ENCODE measurements at regions not wholly inside any gene's neighbourhood (a gene's known extent, or its start where the extent isn't known, plus 50 kb on each side); places are given as distances from the start of the nearest gene placed in this dataset.

- Histone ChIP-seq H3K9me3 (ENCODE audit: insufficient read depth, low read length, severe bottlenecking) (peaks cover 5% of the 10 kb centered on the region), H2AFZ (ENCODE audit: low read depth, low read length) (no peak overlapping the region), H3K36me3 (ENCODE audit: insufficient read depth, low read length) (no peaks in the 10 kb centered on the region), H4K20me1 (ENCODE audit: insufficient read depth, low read length) (no peaks in the 10 kb centered on the region), H3K9ac (ENCODE audit: low read depth, low read length) (no peak overlapping the region), H3K27me3 (ENCODE audit: insufficient read depth, low read length, poor library complexity) (no peaks in the 10 kb centered on the region), H3K4me2 (ENCODE audit: insufficient read depth, low read length) (no peak overlapping the region), H3K27ac (ENCODE audit: low read length) (no peak overlapping the region), H3K4me1 (ENCODE audit: insufficient read depth, low read length) (no peaks in the 10 kb centered on the region), H3K4me3 (ENCODE audit: low read depth in 1 of 2, low read length in 2 of 2) (no peak overlapping the region), H3K79me2 (ENCODE audit: insufficient read depth, low read length) (no peaks in the 10 kb centered on the region)
- no peak for TF ChIP-seq CTCF (IDR thresholded peaks at IDR 0.05; ENCODE audit: borderline replicate concordance, extremely low read depth, low read length, poor library complexity, severe bottlenecking)
- TF ChIP-seq EZH2 (IDR thresholded peaks at IDR 0.05; ENCODE audit: borderline replicate concordance, low read depth, low read length, severe bottlenecking) = no peak
- no peak for DNase-seq
- ATAC-seq (ENCODE audit: insufficient read depth, low read depth) = no peak
Measured at GRCh38 chr4:1478766-1479355, 72.6 kb upstream of the NKX1-1 start.

- no peaks in the 10 kb centered on the region for H4K20me1 ChIP-seq (ENCODE audit: insufficient read depth, low read length)
- H2AFZ ChIP-seq (ENCODE audit: low read depth, low read length) = no peak overlapping the region
- no peaks in the 10 kb centered on the region for H3K36me3 ChIP-seq (ENCODE audit: insufficient read depth, low read length)
- ATAC-seq (ENCODE audit: insufficient read depth, low read depth) (no peak), DNase-seq (no peak)
- no peak overlapping the region for H3K9ac ChIP-seq (ENCODE audit: low read depth, low read length)
- H3K27ac ChIP-seq (ENCODE audit: low read length) = no peak overlapping the region
- H3K27me3 ChIP-seq (ENCODE audit: insufficient read depth, low read length, poor library complexity) = no peaks in the 10 kb centered on the region
- no peak overlapping the region for H3K4me3 ChIP-seq (ENCODE audit: low read depth in 1 of 2, low read length in 2 of 2)
- no peaks in the 10 kb centered on the region for H3K4me1 ChIP-seq (ENCODE audit: insufficient read depth, low read length)
- no peaks in the 10 kb centered on the region for H3K79me2 ChIP-seq (ENCODE audit: insufficient read depth, low read length)
- TF ChIP-seq EZH2 (IDR thresholded peaks at IDR 0.05; ENCODE audit: borderline replicate concordance, low read depth, low read length, severe bottlenecking) = no peak
- no peak for TF ChIP-seq CTCF (IDR thresholded peaks at IDR 0.05; ENCODE audit: borderline replicate concordance, extremely low read depth, low read length, poor library complexity, severe bottlenecking)
- H3K9me3 ChIP-seq (ENCODE audit: insufficient read depth, low read length, severe bottlenecking) = peaks cover 5% of the 10 kb centered on the region
- no peak overlapping the region for H3K4me2 ChIP-seq (ENCODE audit: insufficient read depth, low read length)
Measured at GRCh38 chr4:1477045-1477840, 71.0 kb upstream of the NKX1-1 start.

- ATAC-seq (ENCODE audit: insufficient read depth, low read depth) = no peak
- no peak for TF ChIP-seq EZH2 (IDR thresholded peaks at IDR 0.05; ENCODE audit: borderline replicate concordance, low read depth, low read length, severe bottlenecking)
- TF ChIP-seq CTCF (IDR thresholded peaks at IDR 0.05; ENCODE audit: borderline replicate concordance, extremely low read depth, low read length, poor library complexity, severe bottlenecking) = no peak
- no peak overlapping the region for H2AFZ ChIP-seq (ENCODE audit: low read depth, low read length)
Measured at GRCh38 chr4:1476140-1476513, 69.9 kb upstream of the NKX1-1 start.

More at GRCh38 chr4:1476140-1476513, 69.9 kb upstream of the NKX1-1 start:
- Histone ChIP-seq H4K20me1 (ENCODE audit: insufficient read depth, low read length) (no peaks in the 10 kb centered on the region), H3K9me3 (ENCODE audit: insufficient read depth, low read length, severe bottlenecking) (peaks cover 5% of the 10 kb centered on the region), H3K27me3 (ENCODE audit: insufficient read depth, low read length, poor library complexity) (no peaks in the 10 kb centered on the region), H3K36me3 (ENCODE audit: insufficient read depth, low read length) (no peaks in the 10 kb centered on the region), H3K9ac (ENCODE audit: low read depth, low read length) (no peak overlapping the region), H3K79me2 (ENCODE audit: insufficient read depth, low read length) (no peaks in the 10 kb centered on the region), H3K4me2 (ENCODE audit: insufficient read depth, low read length) (no peak overlapping the region), H3K4me1 (ENCODE audit: insufficient read depth, low read length) (no peaks in the 10 kb centered on the region), H3K27ac (ENCODE audit: low read length) (no peak overlapping the region), H3K4me3 (ENCODE audit: low read depth in 1 of 2, low read length in 2 of 2) (no peak overlapping the region)
- no peak for DNase-seq
